Right lobe of liver (tissue), 6 donors: ENCODE measurements at regions not wholly inside any gene's neighbourhood (a gene's known extent, or its start where the extent isn't known, plus 50 kb on each side); places are given as distances from the start of the nearest gene placed in this dataset.

Experiments used
- ATAC-seq, 4 donors: fragments of 200-7000 bp; cut with Tn5 transposase; one replicate each; pipeline ENCODE4 v1.9.1; 2020; ENCODE audit warnings: mild to moderate bottlenecking in 4 of 4, moderate library complexity in 4 of 4
- DNase-seq, 3 donors: peaks; one replicate each; pipeline ENCODE4 v3.0.0-alpha.2; 2020
- H3K27ac ChIP-seq, 3 donors: fragments of 200-600 bp; one replicate each; pipeline ENCODE4 v1.8.0; 2022
- H3K27me3 ChIP-seq, 2 donors: fragments of 200-600 bp; one replicate each; pipeline ENCODE4 v1.8.0; 2022
- H3K36me3 ChIP-seq, 4 donors: fragments of 200-600 bp; sonication (generic) in 1 of 4; one replicate each; pipeline versions ENCODE4 v1.5.1 to v1.8.0; 2017 to 2022; ENCODE audit warnings: control low read depth in 1 of 4
- H3K4me1 ChIP-seq, 4 donors: fragments of 200-600 bp; sonication (generic) in 1 of 4; one replicate each; pipeline versions ENCODE4 v1.5.1 to v1.8.0; 2017 to 2022; ENCODE audit warnings: control low read depth in 1 of 4
- H3K4me3 ChIP-seq, 3 donors: fragments of 200-600 bp; one replicate each; pipeline ENCODE4 v1.8.0; 2022
- H3K9me3 ChIP-seq, 4 donors: fragments of 200-600 bp; sonication (generic) in 1 of 4; one replicate each; pipeline versions ENCODE4 v1.5.1 to v1.8.0; 2017 to 2022; ENCODE audit warnings: control low read depth in 1 of 4
- CTCF ChIP-seq, 4 donors: fragments of 200-600 bp in 3 of 4; fragments of 450-650 bp in 1 of 4; IDR thresholded peaks; one replicate each; pipeline versions ENCODE4 v1.5.1 to v1.8.0; 2016 to 2022; ENCODE audit warnings: antibody characterized with exemption in 4 of 4, mild to moderate bottlenecking in 2 of 4
- POLR2A ChIP-seq: fragments of 450-650 bp; IDR thresholded peaks from one replicate; pipeline ENCODE4 v1.6.1; 2017; ENCODE audit warnings: antibody characterized with exemption, mild to moderate bottlenecking
- WGBS: methylation state at CpG from one replicate; pipeline ENCODE4 v1.1.6; 2018; ENCODE audit warnings: low coverage, low lambda C conversion rate; ENCODE audit not compliant: insufficient coverage; ENCODE audit errors: missing lambda C conversion rate; 5-methylcytosine and 5-hydroxymethylcytosine counted together
- intact Hi-C, 2 donors: fragments of 100-400 bp; cut with DNase I; formaldehyde crosslinking; loops; one replicate each; pipeline versions ENCODE4 v1.11.2 to v1.14.1; 2022
- donor health status: DM: no; HTN: yes; CAD: no.
- donor health status: DM: no; HTN: no; CAD: no.
- donor health status: DM: no; HTN: no; CAD: no.
- donor health status: DM: no; HTN: yes; CAD: no.
- donor health status: DM: no; HTN: yes; CAD: no.

- 65% methylated on average over 2 of the region's 2 CpGs for WGBS
- no peak overlapping the region for H3K27ac ChIP-seq
- no peaks in the 10 kb centered on the region for H3K27me3 ChIP-seq
- ATAC-seq (no peak), DNase-seq (no peak)
- intact Hi-C loops = no loop called here
- H3K4me1 ChIP-seq = no peaks in the 10 kb centered on the region
- H3K36me3 ChIP-seq = no peaks in the 10 kb centered on the region
- no peak for TF ChIP-seq POLR2A
- no peak for TF ChIP-seq CTCF (IDR thresholded peaks at IDR 0.05)
- no peaks in the 10 kb centered on the region for H3K9me3 ChIP-seq
- H3K4me3 ChIP-seq = no peak overlapping the region
Observed at GRCh38 chr13:30021611-30022010, 171.2 kb upstream of the UBL3 start.

- TF ChIP-seq POLR2A (no peak), CTCF (IDR thresholded peaks at IDR 0.05) (no peak)
- Histone ChIP-seq H3K4me3 (no peak overlapping the region), H3K9me3 (no peaks in the 10 kb centered on the region), H3K36me3 (no peaks in the 10 kb centered on the region), H3K4me1 (no peaks in the 10 kb centered on the region), H3K27ac (no peak overlapping the region), H3K27me3 (no peaks in the 10 kb centered on the region)
- intact Hi-C loops = no loop called here
- WGBS = no CpG with 5 or more reads among the region's 4 CpGs
- no peak for DNase-seq
- peak in 1 of 4 donors; percentile 19 for ATAC-seq
Observed at GRCh38 chr13:30020726-30021312, 170.4 kb upstream of the UBL3 start.

- intact Hi-C loops = no loop called here
- DNase-seq (no peak), ATAC-seq (no peak)
- Histone ChIP-seq H3K27ac (no peak overlapping the region), H3K4me3 (no peak overlapping the region), H3K9me3 (no peaks in the 10 kb centered on the region), H3K4me1 (no peaks in the 10 kb centered on the region), H3K27me3 (no peaks in the 10 kb centered on the region), H3K36me3 (no peaks in the 10 kb centered on the region)
- 53% methylated on average over 8 of the region's 15 CpGs for WGBS
- no peak for TF ChIP-seq POLR2A
- no peak for TF ChIP-seq CTCF (IDR thresholded peaks at IDR 0.05)
Observed at GRCh38 chr13:30019648-30020626, 169.5 kb upstream of the UBL3 start.

- no peaks in the 10 kb centered on the region for H3K4me1 ChIP-seq
- 54% methylated on average over 3 of the region's 4 CpGs for WGBS
- no peaks in the 10 kb centered on the region for H3K27me3 ChIP-seq
- intact Hi-C loops = no loop called here
- ATAC-seq (no peak), DNase-seq (no peak)
- no peak overlapping the region for H3K27ac ChIP-seq
- no peaks in the 10 kb centered on the region for H3K36me3 ChIP-seq
- TF ChIP-seq POLR2A (no peak), CTCF (IDR thresholded peaks at IDR 0.05) (no peak)
- H3K4me3 ChIP-seq = no peak overlapping the region
- H3K9me3 ChIP-seq = no peaks in the 10 kb centered on the region
Observed at GRCh38 chr13:30017880-30018279, 167.5 kb upstream of the UBL3 start.
